K562 (cell line): ENCODE measurements at regions not wholly inside any gene's neighbourhood (a gene's known extent, or its start where the extent isn't known, plus 50 kb on each side); places are given as distances from the start of the nearest gene placed in this dataset.
A peak's percentile ranks its signal among the peaks of the same experiment; 100 is the strongest.

Source experiments
- ATAC-seq: fragments of 200-7000 bp; cut with Tn5 transposase; 3 replicates; pipeline ENCODE4 v1.9.1; 2020; ENCODE audit warnings: moderate library complexity
- BruUV-seq: library from RNA; stranded (reverse); fragments of 400-500 nt; replicated peaks from 2 replicates; lab custom pipeline; 2021; lab: Mats Ljungman, UMichigan
- CTCF ChIA-PET: fragments of 300-600 bp; formaldehyde crosslinking; extraction: SDS; loops from one replicate; lab custom pipeline; 2021; ENCODE audit warnings: low intra/inter-chr PET ratio; lab: Yijun Ruan, JAX
- POLR2A ChIA-PET: fragments of 300-600, 350-650 bp; sonication (Branson Sonifier 250); formaldehyde crosslinking; extraction: SDS; loops from one replicate; lab custom pipeline; 2021; ENCODE audit warnings: antibody characterized with exemption, inconsistent platforms; lab: Yijun Ruan, JAX
- DNase-seq, 4 experiments: peaks; one replicate each; pipeline versions ENCODE4 v3.0.0 to v3.0.0-alpha.2; 2011 to 2018; ENCODE audit warnings: low spot score in 3 of 4, mixed read lengths in 3 of 4; ENCODE audit errors: extremely low read depth in 1 of 4
- FAIRE-seq: peaks from 2 replicates; lab custom pipeline; 2011; peaks lifted over from hg19 to GRCh38; lab: Jason Lieb, UNC
- H2AFZ ChIP-seq: 2 replicates; pipeline ENCODE4 v1.6.0; 2011; ENCODE audit warnings: low read depth, low read length, control low read depth, inconsistent platforms
- H3K27ac ChIP-seq: fragments of 200-600 bp; 3 replicates; pipeline ENCODE4 v1.8.0; 2011; ENCODE audit warnings: low read depth, mild to moderate bottlenecking, control low read depth, inconsistent platforms, low read length, moderate library complexity, mixed read lengths; ENCODE audit errors: extremely low read depth
- H3K27me3 ChIP-seq, 2 experiments: fragments of 300-600 bp in 1 of 2; 2 replicates in 1 of 2; 3 replicates in 1 of 2; pipeline versions ENCODE4 v1.6.0 to v1.8.0; 2011; ENCODE audit warnings: inconsistent platforms in 2 of 2, low read length in 2 of 2, mild to moderate bottlenecking in 1 of 2, mixed read lengths in 1 of 2, moderate library complexity in 1 of 2; ENCODE audit not compliant: control insufficient read depth in 2 of 2, insufficient read depth in 2 of 2
- H3K36me3 ChIP-seq: fragments of 300-600 bp; 3 replicates; pipeline ENCODE4 v1.8.0; 2011; ENCODE audit warnings: mild to moderate bottlenecking, low read length, inconsistent platforms; ENCODE audit not compliant: control insufficient read depth, insufficient read depth
- H3K4me1 ChIP-seq, 2 experiments: fragments of 200-600 bp in 1 of 2; replicated peaks in 1 of 2; 2 replicates in 1 of 2; 3 replicates in 1 of 2; pipeline versions ENCODE4 v1.5.1 to v1.8.0; 2011; ENCODE audit warnings: inconsistent platforms in 2 of 2, low read length in 2 of 2, mild to moderate bottlenecking in 1 of 2, mixed read lengths in 1 of 2, moderate library complexity in 1 of 2; ENCODE audit not compliant: control insufficient read depth in 2 of 2, insufficient read depth in 2 of 2
- H3K4me2 ChIP-seq: 2 replicates; pipeline ENCODE4 v1.6.1; 2011; ENCODE audit warnings: low read length, control low read depth, inconsistent platforms, mixed read lengths; ENCODE audit not compliant: insufficient read depth
- H3K4me3 ChIP-seq: fragments of 200-600 bp; sonication (generic), shearing (Covaris generic); 2 replicates; pipeline ENCODE4 v1.5.1; 2016; ENCODE audit warnings: control low read depth, inconsistent platforms
- H3K79me2 ChIP-seq: fragments of 200-600 bp; 3 replicates; pipeline ENCODE4 v1.8.0; 2011; ENCODE audit warnings: low read length, inconsistent platforms; ENCODE audit not compliant: control insufficient read depth, insufficient read depth
- H3K9ac ChIP-seq, 2 experiments: 2 replicates each; pipeline versions ENCODE4 v1.6.0 to v1.6.1; 2011; ENCODE audit warnings: low read depth in 2 of 2, low read length in 2 of 2, control low read depth in 1 of 2, inconsistent platforms in 1 of 2, mild to moderate bottlenecking in 1 of 2, mixed read lengths in 1 of 2; ENCODE audit not compliant: insufficient read depth in 1 of 2
- H3K9me1 ChIP-seq: one replicate; pipeline ENCODE4 v1.6.0; 2011; ENCODE audit warnings: inconsistent platforms, mild to moderate bottlenecking, low read length, moderate library complexity; ENCODE audit not compliant: control insufficient read depth, insufficient read depth
- H3K9me3 ChIP-seq: replicated peaks from 2 replicates; pipeline ENCODE4 v1.5.1; 2011; ENCODE audit warnings: low read depth, low read length, inconsistent platforms; ENCODE audit not compliant: control insufficient read depth, insufficient read depth
- H4K20me1 ChIP-seq: replicated peaks from 2 replicates; pipeline ENCODE4 v1.6.1; 2011; ENCODE audit warnings: low read length, inconsistent platforms, mixed read lengths; ENCODE audit not compliant: control insufficient read depth, insufficient read depth
- BHLHE40 ChIP-seq: IDR thresholded peaks from 2 replicates; pipeline ENCODE4 v1.6.1; 2011; ENCODE audit warnings: low read length, improper control_type of control experiment
- BRD4 ChIP-seq: fragments of 200-600 bp; sonication (generic); IDR thresholded peaks from 2 replicates; pipeline ENCODE4 v1.6.1; 2017; ENCODE audit warnings: inconsistent platforms
- EWSR1 ChIP-seq: fragments of 450-650 bp; IDR thresholded peaks from 2 replicates; pipeline ENCODE4 v1.6.1; 2018; ENCODE audit warnings: borderline replicate concordance, mild to moderate bottlenecking, low read depth, moderate library complexity; ENCODE audit not compliant: partially characterized antibody
- FOXP4 ChIP-seq: sonication (generic); formaldehyde crosslinking; IDR thresholded peaks from 2 replicates; pipeline ENCODE4 v1.8.0; 2022; ENCODE audit warnings: mild to moderate bottlenecking, missing genetic modification reagents, borderline replicate concordance
- GABPB2 ChIP-seq: fragments of 250-450 bp; sonication (Bioruptor Pico); conservative IDR thresholded peaks from 2 replicates; pipeline ENCODE4 v1.5.1; 2021; ENCODE audit warnings: mild to moderate bottlenecking
- L3MBTL2 ChIP-seq: fragments of 450-650 bp; IDR thresholded peaks from 2 replicates; pipeline ENCODE4 v1.6.1; 2016; ENCODE audit warnings: mild to moderate bottlenecking, moderate library complexity
- LARP7 ChIP-seq: fragments of 450-650 bp; IDR thresholded peaks from 2 replicates; pipeline ENCODE4 v1.6.1; 2016
- NR3C1 ChIP-seq: sonication (generic); formaldehyde crosslinking; IDR thresholded peaks from 2 replicates; pipeline ENCODE4 v1.8.1; 2022; ENCODE audit warnings: missing genetic modification reagents
- RBM15 ChIP-seq: fragments of 200-400 bp; formaldehyde crosslinking; IDR thresholded peaks from 2 replicates; pipeline ENCODE4 v1.6.1; 2018; ENCODE audit warnings: mild to moderate bottlenecking, low read length, moderate library complexity; ENCODE audit not compliant: insufficient read depth
- SETDB1 ChIP-seq: IDR thresholded peaks from one replicate; pipeline ENCODE4 v1.6.1; 2012; ENCODE audit warnings: low read length, control low read depth, inconsistent platforms
- ZSCAN29 ChIP-seq: fragments of 450-650 bp; IDR thresholded peaks from 2 replicates; pipeline ENCODE4 v1.6.1; 2017
- WGBS: fragments of 100-300 bp; shearing (Covaris generic); methylation state at CpG from one replicate; pipeline ENCODE4 v1.1.6; 2016; ENCODE audit warnings: low coverage, mixed read lengths; ENCODE audit not compliant: insufficient coverage; ENCODE audit errors: missing lambda C conversion rate; 5-methylcytosine and 5-hydroxymethylcytosine counted together
- in situ Hi-C: fragments of 300-500 bp; cut with MboI; formaldehyde crosslinking; loops from 4 replicates; pipeline ENCODE4 v1.15.0; 2018; ENCODE audit warnings: inconsistent platforms, mixed read lengths
- intact Hi-C: fragments of 100-400 bp; cut with micrococcal nuclease; formaldehyde crosslinking; loops from 2 replicates; pipeline ENCODE4 v1.14.2; 2022
- TF ChIP-seq, protein P1 (sequence below): IDR thresholded peaks from 2 replicates; pipeline ENCODE4 v1.6.1; 2011; ENCODE audit warnings: borderline replicate concordance, low read depth, mild to moderate bottlenecking, moderate library complexity, low read length; ENCODE audit not compliant: insufficient read depth, poor library complexity, severe bottlenecking

GRCh38 chr6:167655174-167655821, 171.4 kb upstream of the AFDN start:
- Histone ChIP-seq H3K4me1 (peaks cover 0 to 12% of the 10 kb centered on the region in 2 experiments; a peak in 3 of 5 replicates), H3K4me3 (no peak overlapping the region), H4K20me1 (no peaks in the 10 kb centered on the region), H3K4me2 (no peak overlapping the region), H3K9me3 (peaks cover 7% of the 10 kb centered on the region; the same call in 1 of the 2 replicates), H3K9me1 (no peaks in the 10 kb centered on the region), H2AFZ (no peak overlapping the region), H3K27me3 (peaks cover 0 to 7% of the 10 kb centered on the region in 2 experiments; a peak in 3 of 5 replicates), H3K36me3 (no peaks in the 10 kb centered on the region), H3K9ac (no peak overlapping the region), H3K27ac (no peak overlapping the region), H3K79me2 (no peaks in the 10 kb centered on the region)
- POLR2A ChIA-PET, result interaction anchor here (0.6 to 1.3 kb wide), 2 partner anchors 13 to 815 kb away, joined by 3 read pairs; no protein-coding TSS in a partner anchor
- TF ChIP-seq SETDB1 (peak; percentile 28), LARP7 (no peak)
- BruUV-seq, result no TSS peak
- DNase-seq (no peak), FAIRE-seq (no peak), ATAC-seq (no peak)
- in situ Hi-C loops (no loop called here), intact Hi-C loops (no loop called here)
- CTCF ChIA-PET, result no interaction called here
- 0% methylated on average over 4 of the region's 4 CpGs for WGBS

DNA sequence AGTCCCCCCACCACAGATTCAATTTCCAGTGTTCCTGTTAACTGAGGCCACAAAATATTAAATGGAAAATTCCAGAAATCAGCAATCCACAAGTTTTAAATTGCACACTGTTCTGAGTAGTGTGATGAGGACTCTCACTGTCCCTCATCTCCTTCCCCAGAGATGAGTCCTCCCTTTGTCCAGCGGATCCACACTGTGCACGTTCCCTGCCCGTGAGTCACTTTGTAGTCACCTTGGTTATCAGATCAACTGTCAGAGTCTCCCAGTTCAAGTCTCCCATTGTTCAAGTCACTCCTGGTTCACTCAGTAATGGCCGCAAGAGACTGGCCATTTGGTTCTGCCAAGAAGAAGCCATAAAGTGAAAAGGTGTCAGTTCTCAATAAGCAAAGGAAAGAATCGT, 168.6 kb upstream of the AFDN start:
- Histone ChIP-seq H4K20me1 (no peaks in the 10 kb centered on the region), H3K9ac (no peak overlapping the region), H3K9me1 (no peaks in the 10 kb centered on the region), H3K27ac (no peak overlapping the region), H3K36me3 (no peaks in the 10 kb centered on the region), H3K27me3 (peaks cover 12 to 29% of the 10 kb centered on the region in 2 experiments), H3K4me3 (no peak overlapping the region), H2AFZ (no peak overlapping the region), H3K79me2 (no peaks in the 10 kb centered on the region), H3K4me1 (peaks cover 0 to 3% of the 10 kb centered on the region in 2 experiments; a peak in 1 of 5 replicates), H3K9me3 (no peaks in the 10 kb centered on the region), H3K4me2 (no peak overlapping the region)
- POLR2A ChIA-PET, result interaction anchor here (1.1 kb wide), 1 partner anchor 10 kb away, joined by 3 read pairs; no protein-coding TSS in a partner anchor
- no TSS peak for BruUV-seq
- CTCF ChIA-PET, result no interaction called here
- FAIRE-seq, result peak; percentile 52
- intact Hi-C loops (no loop called here), in situ Hi-C loops (no loop called here)
- DNase-seq, result peak in 1 of 4 experiments; percentile 8
- 9% methylated on average over 5 of the region's 5 CpGs for WGBS
- peak; percentile 54; the same call in 2 of the 3 replicates for ATAC-seq
- TF ChIP-seq L3MBTL2 (no peak), BHLHE40 (peak; percentile 68; the same call in 1 of the 2 replicates), EWSR1 (no peak), ZSCAN29 (no peak), BRD4 (no peak), FOXP4 (no peak), RBM15 (no peak), GABPB2 (CRISPR knock-in tag) (no peak), NR3C1 (no peak)
- TF ChIP-seq, protein P1, sequence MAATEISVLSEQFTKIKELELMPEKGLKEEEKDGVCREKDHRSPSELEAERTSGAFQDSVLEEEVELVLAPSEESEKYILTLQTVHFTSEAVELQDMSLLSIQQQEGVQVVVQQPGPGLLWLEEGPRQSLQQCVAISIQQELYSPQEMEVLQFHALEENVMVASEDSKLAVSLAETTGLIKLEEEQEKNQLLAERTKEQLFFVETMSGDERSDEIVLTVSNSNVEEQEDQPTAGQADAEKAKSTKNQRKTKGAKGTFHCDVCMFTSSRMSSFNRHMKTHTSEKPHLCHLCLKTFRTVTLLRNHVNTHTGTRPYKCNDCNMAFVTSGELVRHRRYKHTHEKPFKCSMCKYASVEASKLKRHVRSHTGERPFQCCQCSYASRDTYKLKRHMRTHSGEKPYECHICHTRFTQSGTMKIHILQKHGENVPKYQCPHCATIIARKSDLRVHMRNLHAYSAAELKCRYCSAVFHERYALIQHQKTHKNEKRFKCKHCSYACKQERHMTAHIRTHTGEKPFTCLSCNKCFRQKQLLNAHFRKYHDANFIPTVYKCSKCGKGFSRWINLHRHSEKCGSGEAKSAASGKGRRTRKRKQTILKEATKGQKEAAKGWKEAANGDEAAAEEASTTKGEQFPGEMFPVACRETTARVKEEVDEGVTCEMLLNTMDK, result no peak
